ENCODE measurements at regions not wholly inside any gene's neighbourhood (a gene's known extent, or its start where the extent isn't known, plus 50 kb on each side); places are given as distances from the start of the nearest gene placed in this dataset.

DNA sequence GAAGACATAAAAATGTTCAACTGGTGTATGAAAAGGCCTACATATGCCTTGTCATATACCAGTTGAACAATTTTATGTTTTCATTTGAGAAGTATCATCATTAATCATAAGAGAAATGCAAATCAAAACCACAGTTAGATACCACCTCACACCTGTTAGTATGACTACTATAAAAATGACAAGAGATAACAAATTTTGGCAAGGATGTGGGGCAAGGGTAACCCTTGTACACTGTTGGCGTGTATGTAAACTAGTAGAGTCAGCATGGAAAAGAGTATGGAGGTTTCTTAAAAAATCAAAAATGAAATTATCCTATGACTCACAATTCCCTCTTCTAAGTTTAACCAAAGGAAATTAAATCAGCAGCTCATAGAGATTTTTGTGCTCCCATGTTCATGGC lies 250.4 kb upstream of the ST8SIA4 start:
- Histone ChIP-seq H3K4me1 (ENCODE audit: control insufficient read depth, low read length) (peaks cover 7% of the 10 kb centered on the region), H3F3A (ENCODE audit: control insufficient read depth, insufficient read depth) (no peaks in the 10 kb centered on the region), H3K4me2 (ENCODE audit: low read length) (no peak overlapping the region), H3K9me2 (replicated peaks; ENCODE audit: control insufficient read depth, low read length) (no peaks in the 10 kb centered on the region), H3K4me3 (ENCODE audit: low read length) (no peak overlapping the region), H3K79me2 (ENCODE audit: control insufficient read depth, low read length) (no peaks in the 10 kb centered on the region), H3K36me3 (ENCODE audit: control insufficient read depth, low read length) (no peaks in the 10 kb centered on the region), H3K9me3 (ENCODE audit: control insufficient read depth, insufficient read depth, low read length) (no peaks in the 10 kb centered on the region), H3K27me3 (ENCODE audit: control insufficient read depth, low read length) (no peaks in the 10 kb centered on the region), H4K20me1 (ENCODE audit: control insufficient read depth, insufficient read depth, low read depth, low read length) (no peaks in the 10 kb centered on the region), H3K27ac (ENCODE audit: low read depth, low read length) (no peak overlapping the region)
- TF ChIP-seq CTCF (IDR thresholded peaks at IDR 0.05; ENCODE audit: low read depth, low read length, poor library complexity, severe bottlenecking) (no peak), EZH2phosphoT487 (IDR thresholded peaks at IDR 0.05; ENCODE audit: borderline replicate concordance, low read length) (no peak)

DNA sequence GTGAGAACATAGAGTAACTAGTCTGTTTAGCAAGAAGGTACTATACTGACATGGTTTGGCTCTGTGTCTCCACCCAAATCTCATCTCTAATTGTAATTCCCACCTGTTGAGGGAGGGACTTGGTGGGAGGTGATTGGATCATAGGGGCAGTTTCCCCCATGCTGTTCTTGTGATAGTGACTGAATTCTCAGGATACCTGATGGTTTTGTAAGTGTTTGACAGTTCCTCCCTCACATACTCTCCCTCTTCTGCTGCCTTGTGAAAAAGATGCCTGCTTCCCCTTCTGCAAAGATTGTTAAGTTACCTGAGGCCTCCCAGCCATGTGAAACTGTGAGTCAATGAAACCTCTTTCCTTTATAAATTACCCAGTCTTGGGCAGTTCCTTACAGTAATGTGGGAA lies 240.4 kb upstream of the ST8SIA4 start:
- no peak overlapping the region for H3K4me3 ChIP-seq (ENCODE audit: low read length)
- no peaks in the 10 kb centered on the region for H3K27me3 ChIP-seq (ENCODE audit: control insufficient read depth, low read length)
- no peaks in the 10 kb centered on the region for H3K79me2 ChIP-seq (ENCODE audit: control insufficient read depth, low read length)
- H3K36me3 ChIP-seq (ENCODE audit: control insufficient read depth, low read length), result no peaks in the 10 kb centered on the region
- no peaks in the 10 kb centered on the region for H3K9me3 ChIP-seq (ENCODE audit: control insufficient read depth, insufficient read depth, low read length)
- no peak overlapping the region for H3K27ac ChIP-seq (ENCODE audit: low read depth, low read length)
- H4K20me1 ChIP-seq (ENCODE audit: control insufficient read depth, insufficient read depth, low read depth, low read length), result no peaks in the 10 kb centered on the region
- TF ChIP-seq EZH2phosphoT487 (IDR thresholded peaks at IDR 0.05; ENCODE audit: borderline replicate concordance, low read length) (no peak), CTCF (IDR thresholded peaks at IDR 0.05; ENCODE audit: low read depth, low read length, poor library complexity, severe bottlenecking) (no peak)
- no peaks in the 10 kb centered on the region for H3K4me1 ChIP-seq (ENCODE audit: control insufficient read depth, low read length)
- no peaks in the 10 kb centered on the region for H3K9me2 ChIP-seq (replicated peaks; ENCODE audit: control insufficient read depth, low read length)
- no peak overlapping the region for H3K4me2 ChIP-seq (ENCODE audit: low read length)
- no peaks in the 10 kb centered on the region for H3F3A ChIP-seq (ENCODE audit: control insufficient read depth, insufficient read depth)

GRCh38 chr5:101142102-101142501 lies 239.0 kb upstream of the ST8SIA4 start:
- TF ChIP-seq CTCF (IDR thresholded peaks at IDR 0.05; ENCODE audit: low read depth, low read length, poor library complexity, severe bottlenecking) (no peak), EZH2phosphoT487 (IDR thresholded peaks at IDR 0.05; ENCODE audit: borderline replicate concordance, low read length) (no peak)

DNA sequence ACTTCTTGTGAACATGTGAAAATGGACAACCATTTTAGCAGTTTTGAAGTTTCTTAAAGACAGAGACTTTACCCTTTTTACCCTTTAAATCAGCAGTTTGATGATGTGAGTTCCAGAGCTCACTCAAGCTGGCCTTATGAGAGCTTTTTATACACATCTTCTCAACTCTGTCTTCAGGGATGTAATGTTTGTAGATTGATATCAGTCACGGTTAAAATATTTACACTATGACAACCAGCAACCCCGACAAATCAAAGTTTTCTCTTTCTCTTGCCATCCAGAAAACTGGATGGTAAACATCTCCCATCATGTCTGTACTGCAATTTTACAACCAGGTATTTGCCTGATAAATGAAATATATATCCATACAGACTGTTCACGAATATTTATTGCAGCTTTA lies 233.4 kb upstream of the ST8SIA4 start:
- Histone ChIP-seq H4K20me1 (ENCODE audit: control insufficient read depth, insufficient read depth, low read depth, low read length) (no peaks in the 10 kb centered on the region), H3K36me3 (ENCODE audit: control insufficient read depth, low read length) (no peaks in the 10 kb centered on the region), H3K4me2 (ENCODE audit: low read length) (no peak overlapping the region), H3K9me2 (replicated peaks; ENCODE audit: control insufficient read depth, low read length) (no peaks in the 10 kb centered on the region), H3K27me3 (ENCODE audit: control insufficient read depth, low read length) (no peaks in the 10 kb centered on the region), H3K9me3 (ENCODE audit: control insufficient read depth, insufficient read depth, low read length) (no peaks in the 10 kb centered on the region), H3F3A (ENCODE audit: control insufficient read depth, insufficient read depth) (no peaks in the 10 kb centered on the region), H3K27ac (ENCODE audit: low read depth, low read length) (no peak overlapping the region), H3K79me2 (ENCODE audit: control insufficient read depth, low read length) (no peaks in the 10 kb centered on the region), H3K4me3 (ENCODE audit: low read length) (no peak overlapping the region), H3K4me1 (ENCODE audit: control insufficient read depth, low read length) (no peaks in the 10 kb centered on the region)
- TF ChIP-seq EZH2phosphoT487 (IDR thresholded peaks at IDR 0.05; ENCODE audit: borderline replicate concordance, low read length), result no peak
- TF ChIP-seq CTCF (IDR thresholded peaks at IDR 0.05; ENCODE audit: low read depth, low read length, poor library complexity, severe bottlenecking), result no peak

More at GRCh38 chr5:101142102-101142501, 239.0 kb upstream of the ST8SIA4 start:
- H3K27ac ChIP-seq (ENCODE audit: low read depth, low read length), result no peak overlapping the region
- H3K79me2 ChIP-seq (ENCODE audit: control insufficient read depth, low read length), result no peaks in the 10 kb centered on the region
- no peak overlapping the region for H3K4me3 ChIP-seq (ENCODE audit: low read length)
- no peaks in the 10 kb centered on the region for H3K9me2 ChIP-seq (replicated peaks; ENCODE audit: control insufficient read depth, low read length)
- H3F3A ChIP-seq (ENCODE audit: control insufficient read depth, insufficient read depth), result no peaks in the 10 kb centered on the region
- no peaks in the 10 kb centered on the region for H3K9me3 ChIP-seq (ENCODE audit: control insufficient read depth, insufficient read depth, low read length)
- no peaks in the 10 kb centered on the region for H4K20me1 ChIP-seq (ENCODE audit: control insufficient read depth, insufficient read depth, low read depth, low read length)
- H3K4me1 ChIP-seq (ENCODE audit: control insufficient read depth, low read length), result no peaks in the 10 kb centered on the region
- H3K36me3 ChIP-seq (ENCODE audit: control insufficient read depth, low read length), result no peaks in the 10 kb centered on the region
- H3K27me3 ChIP-seq (ENCODE audit: control insufficient read depth, low read length), result no peaks in the 10 kb centered on the region
- no peak overlapping the region for H3K4me2 ChIP-seq (ENCODE audit: low read length)

All from DOHH2 (cell line).